Ishikawa (cell line): ENCODE measurements at regions not wholly inside any gene's neighbourhood (a gene's known extent, or its start where the extent isn't known, plus 50 kb on each side); places are given as distances from the start of the nearest gene placed in this dataset.

Experiments
- CEBPB ChIP-seq: IDR thresholded peaks from 2 replicates; pipeline ENCODE4 v1.6.1; 2012
- CREB1 ChIP-seq: IDR thresholded peaks from 2 replicates; pipeline ENCODE4 v1.6.1; 2012; ENCODE audit warnings: low read depth
- EGR1 ChIP-seq: IDR thresholded peaks from 2 replicates; pipeline ENCODE4 v1.6.1; 2012
- EP300 ChIP-seq: IDR thresholded peaks from 2 replicates; pipeline ENCODE4 v1.6.1; 2012; ENCODE audit warnings: borderline replicate concordance
- FOXM1 ChIP-seq: IDR thresholded peaks from 2 replicates; pipeline ENCODE4 v1.6.1; 2012; ENCODE audit warnings: low read depth, borderline replicate concordance
- NFIC ChIP-seq: IDR thresholded peaks from 2 replicates; pipeline ENCODE4 v1.6.1; 2012
- RAD21 ChIP-seq: IDR thresholded peaks from 2 replicates; pipeline ENCODE4 v1.6.1; 2012; ENCODE audit warnings: low read depth
- TAF1 ChIP-seq: IDR thresholded peaks from 2 replicates; pipeline ENCODE4 v1.6.1; 2012; ENCODE audit warnings: low read depth, mild to moderate bottlenecking
- TCF12 ChIP-seq: IDR thresholded peaks from 2 replicates; pipeline ENCODE4 v1.6.1; 2012; ENCODE audit warnings: low read depth
- TEAD4 ChIP-seq: IDR thresholded peaks from 2 replicates; pipeline ENCODE4 v1.6.1; 2012
- YY1 ChIP-seq: IDR thresholded peaks from 2 replicates; pipeline ENCODE4 v1.6.1; 2012; ENCODE audit warnings: low read depth
- ZBTB7A ChIP-seq: IDR thresholded peaks from 2 replicates; pipeline ENCODE4 v1.6.1; 2012; ENCODE audit warnings: low read depth
- TF ChIP-seq, protein P1 (sequence below): IDR thresholded peaks from 2 replicates; pipeline ENCODE4 v1.6.1; 2012
- TF ChIP-seq, protein P2 (sequence below): IDR thresholded peaks from 2 replicates; pipeline ENCODE4 v1.6.1; 2012; ENCODE audit warnings: low read depth, mild to moderate bottlenecking
- TF ChIP-seq, protein P3 (sequence below): IDR thresholded peaks from 2 replicates; pipeline ENCODE4 v1.6.1; 2012

DNA sequence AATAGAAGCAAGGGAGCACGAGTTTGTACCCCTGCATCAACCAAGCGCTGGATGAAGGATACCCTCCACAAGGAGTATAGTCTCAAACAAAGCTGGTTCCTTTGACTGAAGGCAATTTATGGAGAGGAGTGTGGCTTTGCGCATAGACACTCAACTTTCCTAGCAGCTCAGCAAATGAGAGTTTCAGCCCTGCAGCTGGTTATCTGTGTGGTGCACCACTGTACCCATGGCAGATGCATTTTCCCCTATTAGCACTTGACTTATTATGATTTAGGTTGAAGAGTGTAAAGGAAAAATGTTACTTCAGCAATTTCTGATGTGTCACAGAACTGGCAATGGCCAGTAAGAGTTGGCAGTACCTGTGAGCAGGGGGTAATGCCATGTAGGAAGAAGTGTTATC, 440.1 kb upstream of the LINC00305 start:
- TF ChIP-seq RAD21, result no peak
- TF ChIP-seq CEBPB, result no peak
- TF ChIP-seq CREB1, result no peak
- no peak for TF ChIP-seq TAF1
- no peak for TF ChIP-seq YY1
- TF ChIP-seq, protein P1, sequence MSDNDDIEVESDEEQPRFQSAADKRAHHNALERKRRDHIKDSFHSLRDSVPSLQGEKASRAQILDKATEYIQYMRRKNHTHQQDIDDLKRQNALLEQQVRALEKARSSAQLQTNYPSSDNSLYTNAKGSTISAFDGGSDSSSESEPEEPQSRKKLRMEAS, result no peak
- TF ChIP-seq, protein P2, sequence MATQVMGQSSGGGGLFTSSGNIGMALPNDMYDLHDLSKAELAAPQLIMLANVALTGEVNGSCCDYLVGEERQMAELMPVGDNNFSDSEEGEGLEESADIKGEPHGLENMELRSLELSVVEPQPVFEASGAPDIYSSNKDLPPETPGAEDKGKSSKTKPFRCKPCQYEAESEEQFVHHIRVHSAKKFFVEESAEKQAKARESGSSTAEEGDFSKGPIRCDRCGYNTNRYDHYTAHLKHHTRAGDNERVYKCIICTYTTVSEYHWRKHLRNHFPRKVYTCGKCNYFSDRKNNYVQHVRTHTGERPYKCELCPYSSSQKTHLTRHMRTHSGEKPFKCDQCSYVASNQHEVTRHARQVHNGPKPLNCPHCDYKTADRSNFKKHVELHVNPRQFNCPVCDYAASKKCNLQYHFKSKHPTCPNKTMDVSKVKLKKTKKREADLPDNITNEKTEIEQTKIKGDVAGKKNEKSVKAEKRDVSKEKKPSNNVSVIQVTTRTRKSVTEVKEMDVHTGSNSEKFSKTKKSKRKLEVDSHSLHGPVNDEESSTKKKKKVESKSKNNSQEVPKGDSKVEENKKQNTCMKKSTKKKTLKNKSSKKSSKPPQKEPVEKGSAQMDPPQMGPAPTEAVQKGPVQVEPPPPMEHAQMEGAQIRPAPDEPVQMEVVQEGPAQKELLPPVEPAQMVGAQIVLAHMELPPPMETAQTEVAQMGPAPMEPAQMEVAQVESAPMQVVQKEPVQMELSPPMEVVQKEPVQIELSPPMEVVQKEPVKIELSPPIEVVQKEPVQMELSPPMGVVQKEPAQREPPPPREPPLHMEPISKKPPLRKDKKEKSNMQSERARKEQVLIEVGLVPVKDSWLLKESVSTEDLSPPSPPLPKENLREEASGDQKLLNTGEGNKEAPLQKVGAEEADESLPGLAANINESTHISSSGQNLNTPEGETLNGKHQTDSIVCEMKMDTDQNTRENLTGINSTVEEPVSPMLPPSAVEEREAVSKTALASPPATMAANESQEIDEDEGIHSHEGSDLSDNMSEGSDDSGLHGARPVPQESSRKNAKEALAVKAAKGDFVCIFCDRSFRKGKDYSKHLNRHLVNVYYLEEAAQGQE, result no peak
- no peak for TF ChIP-seq NFIC
- TF ChIP-seq EP300, result no peak
- no peak for TF ChIP-seq ZBTB7A
- TF ChIP-seq TEAD4, result no peak
- no peak for TF ChIP-seq EGR1
- no peak for TF ChIP-seq FOXM1
- TF ChIP-seq, protein P3, sequence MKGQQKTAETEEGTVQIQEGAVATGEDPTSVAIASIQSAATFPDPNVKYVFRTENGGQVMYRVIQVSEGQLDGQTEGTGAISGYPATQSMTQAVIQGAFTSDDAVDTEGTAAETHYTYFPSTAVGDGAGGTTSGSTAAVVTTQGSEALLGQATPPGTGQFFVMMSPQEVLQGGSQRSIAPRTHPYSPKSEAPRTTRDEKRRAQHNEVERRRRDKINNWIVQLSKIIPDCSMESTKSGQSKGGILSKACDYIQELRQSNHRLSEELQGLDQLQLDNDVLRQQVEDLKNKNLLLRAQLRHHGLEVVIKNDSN, result no peak
- no peak for TF ChIP-seq TCF12

DNA sequence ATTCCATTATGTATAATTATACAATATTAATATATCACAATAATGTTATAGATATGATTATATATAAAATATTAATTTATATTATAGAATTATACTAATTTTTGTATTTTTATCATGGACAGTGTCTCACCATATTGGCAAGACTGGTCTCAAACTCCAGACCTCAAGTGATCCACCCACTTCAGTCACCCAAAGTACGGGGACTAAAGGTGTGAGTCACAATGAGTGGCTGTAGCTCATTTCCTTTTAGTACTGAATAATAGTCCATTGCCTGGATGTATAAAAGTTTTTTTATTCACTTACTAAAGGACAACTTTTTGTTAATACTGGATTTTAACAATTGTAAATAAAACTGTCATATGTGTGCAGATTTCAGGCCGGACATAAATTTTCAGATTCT, 417.6 kb upstream of the LINC00305 start:
- TF ChIP-seq, protein P1, result no peak
- TF ChIP-seq CEBPB, result no peak
- no peak for TF ChIP-seq TAF1
- no peak for TF ChIP-seq NFIC
- TF ChIP-seq, protein P3, result no peak
- no peak for TF ChIP-seq EGR1
- TF ChIP-seq FOXM1, result no peak
- TF ChIP-seq, protein P2, result no peak

DNA sequence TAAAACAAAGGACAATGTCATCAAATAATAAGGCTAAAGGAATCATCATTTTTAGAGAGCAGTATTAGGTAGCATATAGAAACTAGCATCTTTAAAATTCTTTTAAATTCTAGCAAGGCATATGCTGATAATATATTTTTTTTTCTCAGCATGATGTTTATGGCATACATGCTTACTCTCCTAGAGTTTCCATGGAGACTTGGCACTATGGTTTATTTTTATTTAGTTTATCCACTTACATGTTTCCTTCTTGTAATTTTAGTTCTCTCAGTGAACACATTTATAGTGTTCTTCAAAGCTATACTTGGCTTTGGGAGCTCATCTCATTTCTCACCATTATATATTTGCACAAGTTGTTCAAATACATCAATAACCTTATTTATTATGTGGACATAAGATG, 413.8 kb upstream of the LINC00305 start:
- no peak for TF ChIP-seq CEBPB
- no peak for TF ChIP-seq YY1
- no peak for TF ChIP-seq CREB1
- no peak for TF ChIP-seq NFIC
- TF ChIP-seq EGR1, result no peak

DNA sequence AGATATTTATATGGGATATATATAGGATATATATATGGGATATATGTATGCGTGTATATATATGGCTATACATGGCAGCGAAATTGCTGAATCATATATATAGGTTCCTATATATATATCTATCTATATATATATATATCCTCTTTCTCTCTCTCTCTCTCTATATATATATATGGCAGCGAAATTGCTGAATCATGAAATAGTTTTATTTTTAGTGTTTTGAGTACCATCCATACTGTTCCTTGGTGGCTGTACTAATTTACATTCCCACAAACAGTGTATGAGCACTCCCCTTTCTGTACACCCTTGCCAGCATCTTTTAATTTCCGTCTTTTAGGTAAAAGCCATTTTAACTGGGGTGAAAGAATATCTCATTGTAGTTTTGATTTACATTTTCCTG, 397.6 kb upstream of the LINC00305 start:
- TF ChIP-seq EP300 (no peak), TEAD4 (no peak), RAD21 (no peak), CREB1 (no peak), CEBPB (no peak), TAF1 (no peak), YY1 (no peak), EGR1 (no peak), ZBTB7A (no peak)
- TF ChIP-seq, protein P1, result no peak
- TF ChIP-seq, protein P2, result no peak
- TF ChIP-seq, protein P3, result no peak
